Neural progenitor cell (in vitro differentiated cells): ENCODE measurements at regions not wholly inside any gene's neighbourhood (a gene's known extent, or its start where the extent isn't known, plus 50 kb on each side); places are given as distances from the start of the nearest gene placed in this dataset.

ENCODE experiments used
- CTCF ChIP-seq: fragments of 200-600 bp; sonication (generic); IDR thresholded peaks from 2 replicates; pipeline ENCODE4 v1.5.1; 2017; ENCODE audit warnings: antibody characterized with exemption, mild to moderate bottlenecking
- EZH2 ChIP-seq: fragments of 200-600 bp; sonication (generic); IDR thresholded peaks from 2 replicates; pipeline ENCODE4 v1.6.1; 2017; ENCODE audit warnings: antibody characterized with exemption, mild to moderate bottlenecking, moderate library complexity
- EZH2phosphoT487 ChIP-seq: fragments of 200-600 bp; sonication (generic); IDR thresholded peaks from 2 replicates; pipeline ENCODE4 v1.6.1; 2017; ENCODE audit warnings: antibody characterized with exemption

GRCh38 chr12:20040831-20041230 is 327.5 kb upstream of the PDE3A start:
- TF ChIP-seq CTCF (no peak), EZH2 (no peak), EZH2phosphoT487 (no peak)
